ENCODE measurements at regions not wholly inside any gene's neighbourhood (a gene's known extent, or its start where the extent isn't known, plus 50 kb on each side); places are given as distances from the start of the nearest gene placed in this dataset.

DNA sequence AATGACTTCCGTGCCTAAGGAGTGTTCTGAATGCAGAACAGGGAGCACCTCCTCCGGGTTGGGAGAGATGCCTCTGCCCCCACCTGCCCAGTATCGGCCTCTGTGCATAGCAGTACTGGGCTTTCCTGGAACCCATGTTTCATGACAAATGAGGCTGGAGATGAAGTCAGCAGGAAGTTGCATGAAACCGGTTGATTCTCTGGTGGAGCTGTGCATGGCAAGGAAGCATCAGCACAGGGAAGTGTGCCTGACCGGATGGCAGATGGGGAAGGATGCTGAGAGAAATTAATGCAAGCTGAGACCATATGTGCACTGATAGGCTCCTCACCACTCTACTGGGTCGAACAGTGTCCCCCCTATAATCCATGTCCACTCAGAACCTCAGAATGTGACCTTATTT lies 155.5 kb downstream of the CDH26 start:
- TF ChIP-seq POLR2AphosphoS5 (IDR thresholded peaks at IDR 0.05; ENCODE audit: low read depth, low read length) (no peak), POLR2A (IDR thresholded peaks at IDR 0.05; ENCODE audit: low read depth, low read length) (no peak), POU2F2 (IDR thresholded peaks at IDR 0.05; ENCODE audit: low read depth, low read length) (no peak), TAF1 (IDR thresholded peaks at IDR 0.05; ENCODE audit: low read depth, low read length) (no peak)

Measured in GM12891 (cell line).